AG10803 (cell line): ENCODE measurements at regions not wholly inside any gene's neighbourhood (a gene's known extent, or its start where the extent isn't known, plus 50 kb on each side); places are given as distances from the start of the nearest gene placed in this dataset.

Experiments used
- DNase-seq: peaks from one replicate; pipeline ENCODE4 v3.0.0; 2010; ENCODE audit warnings: low read depth
- H3K4me3 ChIP-seq: 2 replicates; pipeline ENCODE4 v1.5.1; 2011; ENCODE audit warnings: mild to moderate bottlenecking, low read length, control low read depth
- TF ChIP-seq, protein P1 (sequence below): conservative IDR thresholded peaks from 2 replicates; pipeline ENCODE4 v1.5.1; 2011; ENCODE audit warnings: mild to moderate bottlenecking, low read length, control low read depth, inconsistent platforms

DNA sequence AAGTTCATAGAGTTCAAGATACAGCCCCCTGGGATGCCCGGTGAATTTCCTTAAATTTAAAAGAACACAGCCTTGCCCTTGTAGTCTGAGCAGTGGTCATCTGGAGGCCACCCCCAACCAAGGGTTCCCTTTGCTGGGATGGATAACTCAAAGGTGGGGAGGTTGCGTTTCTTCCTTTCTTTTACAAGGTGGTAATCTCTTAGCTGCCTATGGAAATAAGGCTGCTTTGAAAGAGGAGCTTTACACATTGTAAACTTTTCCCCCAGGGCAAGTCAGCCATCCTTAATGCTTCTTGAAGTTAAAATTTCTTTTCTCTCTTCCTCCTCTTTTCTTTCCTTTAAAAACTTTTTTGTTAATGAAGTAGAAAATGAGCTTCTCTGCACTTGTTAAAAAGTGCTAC, 71.2 kb upstream of the PRDM1 start:
- DNase-seq = no peak
- TF ChIP-seq, protein P1, sequence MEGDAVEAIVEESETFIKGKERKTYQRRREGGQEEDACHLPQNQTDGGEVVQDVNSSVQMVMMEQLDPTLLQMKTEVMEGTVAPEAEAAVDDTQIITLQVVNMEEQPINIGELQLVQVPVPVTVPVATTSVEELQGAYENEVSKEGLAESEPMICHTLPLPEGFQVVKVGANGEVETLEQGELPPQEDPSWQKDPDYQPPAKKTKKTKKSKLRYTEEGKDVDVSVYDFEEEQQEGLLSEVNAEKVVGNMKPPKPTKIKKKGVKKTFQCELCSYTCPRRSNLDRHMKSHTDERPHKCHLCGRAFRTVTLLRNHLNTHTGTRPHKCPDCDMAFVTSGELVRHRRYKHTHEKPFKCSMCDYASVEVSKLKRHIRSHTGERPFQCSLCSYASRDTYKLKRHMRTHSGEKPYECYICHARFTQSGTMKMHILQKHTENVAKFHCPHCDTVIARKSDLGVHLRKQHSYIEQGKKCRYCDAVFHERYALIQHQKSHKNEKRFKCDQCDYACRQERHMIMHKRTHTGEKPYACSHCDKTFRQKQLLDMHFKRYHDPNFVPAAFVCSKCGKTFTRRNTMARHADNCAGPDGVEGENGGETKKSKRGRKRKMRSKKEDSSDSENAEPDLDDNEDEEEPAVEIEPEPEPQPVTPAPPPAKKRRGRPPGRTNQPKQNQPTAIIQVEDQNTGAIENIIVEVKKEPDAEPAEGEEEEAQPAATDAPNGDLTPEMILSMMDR = no peak
- H3K4me3 ChIP-seq = no peak overlapping the region

DNA sequence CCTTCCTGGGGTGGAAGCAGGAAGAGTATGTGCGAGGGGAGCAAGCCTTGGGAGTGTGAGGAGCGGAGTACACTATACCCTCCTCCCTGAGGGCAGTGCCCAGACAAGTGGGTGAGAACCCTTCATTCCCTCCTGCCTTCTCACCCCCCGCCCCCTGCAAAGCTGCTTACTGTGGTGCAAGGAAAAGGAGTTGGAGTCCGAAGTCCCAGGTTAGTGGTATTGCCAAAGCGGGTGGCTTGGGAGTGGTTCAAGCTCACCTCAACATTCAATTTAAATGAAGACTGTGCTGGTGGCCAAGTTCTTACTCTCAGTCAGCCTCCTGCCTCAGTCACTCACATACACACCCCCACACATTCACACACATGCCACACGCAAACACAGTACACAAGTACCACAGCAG, 74.7 kb upstream of the PRDM1 start:
- no peak for DNase-seq
- no peak overlapping the region for H3K4me3 ChIP-seq
- TF ChIP-seq, protein P1 = no peak

DNA sequence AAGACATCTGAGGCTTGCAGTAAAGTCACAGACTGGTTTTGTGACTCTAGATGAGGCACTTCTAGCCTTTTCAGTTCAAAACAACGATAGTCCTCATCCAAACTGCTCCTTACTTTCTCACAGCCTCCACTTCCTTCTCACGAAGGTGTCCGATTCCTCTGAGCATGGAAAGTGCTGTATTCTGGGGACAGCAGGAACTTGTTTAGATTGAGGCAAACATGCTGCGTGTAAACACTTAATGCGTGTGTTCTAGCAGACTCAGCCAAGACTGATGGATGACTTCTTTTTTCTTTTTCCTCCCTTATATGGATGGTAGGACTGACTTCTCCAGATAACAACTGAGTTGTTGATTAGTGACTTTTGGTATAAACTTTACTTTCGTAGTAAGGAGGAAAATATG, 80.2 kb upstream of the PRDM1 start:
- TF ChIP-seq, protein P1 = no peak
- DNase-seq = no peak
- H3K4me3 ChIP-seq = no peak overlapping the region

DNA sequence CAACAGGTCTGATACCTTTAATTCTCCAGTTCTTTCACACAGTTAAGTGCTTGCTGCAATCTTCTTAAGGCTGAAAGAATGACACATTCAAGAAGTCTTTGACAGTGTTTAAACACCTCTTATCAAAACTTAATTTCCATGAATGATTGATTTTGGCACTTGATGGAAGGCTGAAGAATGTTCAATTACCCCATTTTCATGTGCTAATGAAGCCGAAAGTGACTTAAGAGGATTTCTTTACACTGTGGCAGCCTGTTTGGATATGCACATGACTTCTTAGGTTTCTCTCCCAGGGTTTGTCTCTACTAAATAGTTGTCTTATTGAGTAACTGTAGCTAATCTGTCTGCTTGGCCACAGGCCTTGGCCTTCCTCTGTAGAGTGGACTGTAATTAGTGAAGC, 81.1 kb upstream of the PRDM1 start:
- peak; percentile 54 for DNase-seq
- TF ChIP-seq, protein P1 = no peak
- no peak overlapping the region for H3K4me3 ChIP-seq

DNA sequence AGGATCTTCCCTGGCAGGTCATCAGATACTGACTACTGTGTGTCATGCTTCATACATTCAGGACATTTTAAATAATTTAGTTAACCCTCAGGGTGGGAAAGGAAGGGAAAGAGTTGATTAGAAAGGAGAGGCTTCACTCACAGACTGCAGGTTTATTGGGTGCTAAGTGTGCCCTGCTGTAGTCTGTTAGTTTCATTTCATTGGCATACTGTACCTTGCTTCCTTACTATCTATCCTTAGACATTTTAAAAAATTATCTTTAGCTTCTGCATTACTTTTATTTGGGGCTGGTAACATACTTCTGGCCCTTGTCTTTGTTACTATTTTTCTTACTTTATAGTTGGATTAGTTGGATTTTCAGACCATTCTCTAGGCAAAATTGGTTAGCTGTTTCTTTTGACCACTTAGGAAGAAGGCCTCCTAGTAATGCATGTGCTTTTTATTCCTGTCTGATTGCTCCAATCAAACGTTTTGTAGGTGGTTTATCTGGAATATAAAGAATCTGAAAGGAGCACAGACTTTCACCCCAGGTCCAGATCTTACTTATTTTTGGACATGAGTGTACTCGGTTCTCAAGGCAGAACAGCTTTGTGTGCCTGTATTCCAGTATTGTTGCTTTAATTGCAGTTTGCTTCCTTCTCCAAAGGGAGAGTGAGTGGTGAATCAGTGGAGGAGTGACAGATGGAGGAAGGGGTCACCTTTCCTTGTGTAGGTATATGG, 82.7 kb upstream of the PRDM1 start:
- no peak for DNase-seq
- H3K4me3 ChIP-seq = no peak overlapping the region
- TF ChIP-seq, protein P1 = no peak

DNA sequence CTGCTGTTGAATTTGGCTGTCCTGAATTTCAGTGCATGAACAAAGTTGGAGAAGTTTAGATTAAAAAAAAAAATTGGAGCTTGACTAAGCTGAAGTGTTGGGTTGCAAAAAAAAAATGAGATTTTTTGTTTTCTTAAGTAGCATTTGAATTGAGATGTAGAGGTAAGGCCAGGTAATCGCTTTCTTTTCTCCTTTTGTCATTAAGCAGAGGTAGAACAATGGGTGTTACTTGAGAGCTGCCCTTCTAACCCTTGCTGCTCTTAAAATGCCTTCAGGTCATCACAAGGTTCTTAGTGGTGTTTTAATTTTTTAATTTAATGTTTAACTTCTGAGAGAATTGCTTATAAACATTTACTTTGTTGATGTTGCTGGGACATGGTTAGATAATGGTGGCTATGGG, 84.1 kb upstream of the PRDM1 start:
- H3K4me3 ChIP-seq = no peak overlapping the region
- TF ChIP-seq, protein P1 = no peak
- DNase-seq = no peak

DNA sequence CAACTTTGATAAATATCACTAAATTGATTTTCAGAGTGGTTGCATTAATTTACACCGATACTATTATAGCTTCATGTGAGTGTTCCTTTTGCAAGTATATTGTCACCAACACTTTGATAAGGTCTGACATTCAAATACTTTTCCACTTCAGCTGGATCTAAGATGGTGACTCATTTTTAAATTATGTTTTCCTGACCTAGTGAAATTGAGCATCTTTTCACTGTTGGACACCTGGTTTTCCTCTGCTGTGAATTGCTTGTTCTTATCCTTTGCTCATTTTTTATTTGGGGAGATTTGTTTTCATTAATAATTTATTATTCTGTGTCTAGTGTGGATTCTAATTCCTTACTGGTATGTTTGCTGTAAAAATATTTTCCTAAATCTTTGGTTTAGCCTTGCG, 85.2 kb upstream of the PRDM1 start:
- no peak for DNase-seq
- no peak overlapping the region for H3K4me3 ChIP-seq
- TF ChIP-seq, protein P1 = no peak
